NCI-H146 treated with DMSO at 0.1 percent for 48 hours (cell line): ENCODE measurements at regions not wholly inside any gene's neighbourhood (a gene's known extent, or its start where the extent isn't known, plus 50 kb on each side); places are given as distances from the start of the nearest gene placed in this dataset.
A peak's percentile ranks its signal among the peaks of the same experiment; 100 is the strongest.
"Not testable (repeated sequence)": the region's sequence is repeated elsewhere in the genome, so short reads cannot be mapped to it uniquely, and the experiment has no call there.

ENCODE experiments used
- DNase-seq: peaks from one replicate; lab custom pipeline; 2025; ENCODE audit not compliant: unreplicated experiment; lab: John Stamatoyannopoulos, UW

- no peak for DNase-seq
These were observed 365.1 kb downstream of the ATP23 start for GRCh38 chr12:58306266-58307000.

- DNase-seq: no peak
These were observed 368.4 kb downstream of the ATP23 start for GRCh38 chr12:58309806-58310205.

- DNase-seq: no peak
These were observed 369.0 kb downstream of the ATP23 start for GRCh38 chr12:58310368-58310767.

GRCh38 chr12:58310809-58311622 is 369.6 kb downstream of the ATP23 start:
- DNase-seq: no peak

- no peak for DNase-seq
These were observed 371.9 kb downstream of the ATP23 start for GRCh38 chr12:58313091-58313855.

- no peak for DNase-seq
These were observed 373.2 kb downstream of the ATP23 start for GRCh38 chr12:58314610-58315009.

GRCh38 chr12:58316926-58317325 is 375.6 kb downstream of the ATP23 start:
- DNase-seq: no peak

GRCh38 chr12:58321414-58321813 is 380.0 kb downstream of the ATP23 start:
- no peak for DNase-seq

- no peak for DNase-seq
These were observed 382.3 kb downstream of the ATP23 start for GRCh38 chr12:58323676-58324075.

GRCh38 chr12:58325561-58325960 is 384.2 kb downstream of the ATP23 start:
- no peak for DNase-seq

- no peak for DNase-seq
These were observed 385.2 kb downstream of the ATP23 start for GRCh38 chr12:58326534-58326933.

- DNase-seq: not testable (repeated sequence)
These were observed 395.3 kb downstream of the ATP23 start for GRCh38 chr12:58336581-58337242.

- DNase-seq: not testable (repeated sequence)
These were observed 396.2 kb downstream of the ATP23 start for GRCh38 chr12:58337539-58337938.

GRCh38 chr12:58341791-58342190 is 400.4 kb downstream of the ATP23 start:
- DNase-seq: no peak

- DNase-seq: no peak
These were observed 401.4 kb downstream of the ATP23 start for GRCh38 chr12:58342736-58343135.

GRCh38 chr12:58346032-58346632 is 404.8 kb downstream of the ATP23 start:
- peak; percentile 88 for DNase-seq

- DNase-seq: peak; percentile 33
These were observed 405.8 kb downstream of the ATP23 start for GRCh38 chr12:58347188-58347587.

GRCh38 chr12:58347691-58348090 is 406.3 kb downstream of the ATP23 start:
- no peak for DNase-seq

- peak; percentile 94 for DNase-seq
These were observed 407.8 kb downstream of the ATP23 start for GRCh38 chr12:58349161-58349560.

- no peak for DNase-seq
These were observed 415.4 kb downstream of the ATP23 start for GRCh38 chr12:58356794-58357193.

- no peak for DNase-seq
These were observed 416.1 kb downstream of the ATP23 start for GRCh38 chr12:58357511-58357910.
